ENCODE measurements at regions not wholly inside any gene's neighbourhood (a gene's known extent, or its start where the extent isn't known, plus 50 kb on each side); places are given as distances from the start of the nearest gene placed in this dataset.

- no peak for TF ChIP-seq EZH2phosphoT487 (IDR thresholded peaks at IDR 0.05; ENCODE audit: insufficient read depth, low read depth)
- no peak for TF ChIP-seq EZH2 (IDR thresholded peaks at IDR 0.05; ENCODE audit: insufficient read depth, poor library complexity, severe bottlenecking)
These were observed 251.6 kb upstream of the RGMB start for GRCh38 chr5:98521821-98522220.

All from GM23248 (cell line).